Retina (tissue), 1 donor: ENCODE measurements at regions not wholly inside any gene's neighbourhood (a gene's known extent, or its start where the extent isn't known, plus 50 kb on each side); places are given as distances from the start of the nearest gene placed in this dataset.
"Not testable (repeated sequence)": the region's sequence is repeated elsewhere in the genome, so short reads cannot be mapped to it uniquely, and the experiment has no call there.

Experiments used
- DNase-seq: peaks from one replicate; pipeline ENCODE4 v3.0.0-alpha.2; 2016

- DNase-seq = no peak
These were observed 53.1 kb upstream of the CEP295 start for GRCh38 chr11:93608364-93608763.

DNA sequence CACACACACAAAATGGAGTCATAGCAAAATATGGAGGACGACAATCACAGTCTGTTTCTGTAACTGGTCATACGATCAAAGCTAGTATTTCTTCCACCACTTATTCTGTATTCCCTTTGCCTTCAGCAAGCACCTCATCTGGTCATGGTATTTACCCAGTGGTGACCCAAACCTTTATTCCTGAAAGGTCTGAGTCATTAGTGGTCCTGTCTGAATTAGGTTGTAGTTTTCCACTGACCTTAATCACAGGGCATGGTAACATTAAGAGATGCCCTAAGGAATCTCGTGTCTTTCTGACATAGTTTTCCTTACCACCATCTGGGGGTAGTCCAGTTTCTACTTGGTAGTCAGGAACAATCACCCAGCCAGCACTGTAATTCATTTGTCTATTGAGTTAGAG lies 54.8 kb upstream of the CEP295 start:
- no peak for DNase-seq

- DNase-seq = no peak
These were observed 55.2 kb upstream of the CEP295 start for GRCh38 chr11:93606314-93606713.

DNA sequence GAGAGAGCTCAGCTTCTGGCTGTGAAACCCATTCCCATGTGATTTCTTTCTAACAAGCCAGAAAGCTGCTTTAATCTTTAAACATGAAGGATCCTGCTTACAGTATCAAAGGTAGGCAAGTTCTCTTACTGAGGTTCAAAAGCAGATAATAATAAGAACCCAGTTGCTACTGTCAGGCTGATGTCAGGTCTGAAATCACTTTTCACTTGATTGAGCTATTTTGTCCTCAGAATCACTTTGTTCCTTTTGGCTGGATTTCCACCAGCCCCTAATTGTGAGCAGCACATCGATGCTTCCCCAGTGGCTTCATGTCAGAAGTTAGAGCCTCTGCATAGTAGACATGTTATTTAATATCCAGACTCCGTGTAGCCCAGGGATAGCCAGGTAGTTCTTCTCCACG lies 55.8 kb upstream of the CEP295 start:
- peak; percentile 38 for DNase-seq

GRCh38 chr11:93604008-93604660 lies 57.3 kb upstream of the CEP295 start:
- DNase-seq = no peak

- no peak for DNase-seq
These were observed 58.1 kb upstream of the CEP295 start for GRCh38 chr11:93603225-93604007.

- not testable (repeated sequence) for DNase-seq
These were observed 53.0 kb upstream of the SMCO4 start for GRCh38 chr11:93596171-93596570.
